HG03457 (cell line): ENCODE measurements at regions not wholly inside any gene's neighbourhood (a gene's known extent, or its start where the extent isn't known, plus 50 kb on each side); places are given as distances from the start of the nearest gene placed in this dataset.

ENCODE experiments used
- ATAC-seq: cut with Tn5 transposase; IDR thresholded peaks from one replicate; pipeline ENCODE4 v1.9.1; 2021; ENCODE audit warnings: moderate number of reproducible peaks; ENCODE audit not compliant: unreplicated experiment

- no peak for ATAC-seq
Observed at GRCh38 chrX:6909396-6909795, 238.1 kb upstream of the STS start.

DNA sequence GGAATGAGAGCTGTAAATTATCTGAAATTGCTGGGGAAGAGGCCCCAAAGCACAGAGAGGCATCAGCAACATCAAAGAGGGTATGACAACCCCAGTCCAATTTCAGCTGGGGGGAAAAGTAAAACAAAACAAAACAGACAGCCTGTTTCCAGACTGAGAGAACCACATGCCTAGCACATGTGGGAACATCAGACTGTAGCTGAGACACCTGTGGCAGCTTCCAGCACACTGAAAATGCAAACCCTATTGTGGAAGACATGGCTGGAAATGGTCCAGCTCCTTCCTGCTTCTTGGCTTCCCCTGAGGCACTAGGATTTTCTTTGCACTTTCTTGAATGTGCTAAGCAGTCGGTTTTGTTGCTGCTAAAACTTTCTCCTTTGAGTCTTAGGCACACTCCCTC is 240.9 kb upstream of the STS start:
- no peak for ATAC-seq

DNA sequence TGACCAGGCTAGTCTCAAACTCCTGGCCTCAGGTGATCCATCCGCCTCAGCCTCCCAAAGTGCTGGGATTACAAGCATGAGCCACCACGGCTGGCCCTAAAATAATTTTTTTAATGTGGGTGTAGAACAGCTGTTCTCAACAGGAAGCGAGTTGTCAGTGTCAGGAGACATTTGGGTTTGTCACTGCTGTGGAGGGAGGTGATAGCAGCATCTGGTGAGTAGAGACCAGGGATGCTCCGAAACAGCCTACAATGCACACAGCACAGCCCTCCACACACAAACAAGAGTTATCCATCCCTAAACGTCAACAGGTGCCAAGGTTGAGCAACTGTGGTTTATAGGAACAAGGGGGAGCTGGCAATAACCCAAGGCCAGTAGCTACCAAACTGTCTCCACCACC is 243.4 kb upstream of the STS start:
- ATAC-seq = no peak

DNA sequence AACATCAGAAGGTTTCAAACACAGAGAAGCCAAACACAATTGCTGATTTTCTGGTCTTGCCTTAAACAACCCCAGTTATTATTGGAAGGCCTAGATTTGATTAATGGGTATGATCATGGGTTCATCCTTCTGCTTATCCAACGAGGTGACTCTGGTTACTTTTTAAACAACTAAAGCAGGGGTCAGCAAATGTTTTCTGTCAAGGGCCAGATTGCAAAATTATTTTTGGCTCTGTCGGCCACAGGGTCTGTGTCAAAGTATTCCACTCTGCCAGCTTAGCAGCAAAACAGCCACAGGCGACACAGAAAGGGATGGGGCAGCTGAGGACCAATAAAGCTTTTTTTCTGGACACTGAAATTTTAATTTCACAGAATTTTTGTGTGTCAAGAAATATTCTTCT is 249.1 kb upstream of the STS start:
- ATAC-seq = no peak

DNA sequence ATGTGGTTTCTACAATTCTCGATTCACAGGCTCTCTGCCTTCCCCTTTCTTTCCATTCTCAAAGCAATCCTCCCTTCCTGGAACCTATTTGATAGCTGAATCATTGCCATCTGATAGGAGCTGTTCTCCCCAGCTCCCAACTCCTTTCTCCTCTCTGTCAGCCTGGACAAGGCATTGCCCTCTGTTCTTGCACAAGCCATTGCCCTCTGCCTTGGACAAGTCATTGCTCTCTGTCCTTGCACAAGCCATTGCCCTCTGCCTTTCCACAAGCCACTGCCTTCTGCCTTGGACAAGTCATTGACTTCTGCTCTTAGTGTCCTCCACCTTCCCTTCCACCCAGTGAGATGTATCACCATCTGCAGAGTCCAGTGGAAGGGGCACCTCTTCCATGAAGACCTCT is 256.1 kb upstream of the STS start:
- no peak for ATAC-seq

- ATAC-seq = no peak
Observed at GRCh38 chrX:6890544-6891261, 256.8 kb upstream of the STS start.

GRCh38 chrX:6885909-6886308 is 261.6 kb upstream of the STS start:
- ATAC-seq = no peak

- ATAC-seq = no peak
Observed at GRCh38 chrX:6885396-6885795, 262.1 kb upstream of the STS start.

- no peak for ATAC-seq
Observed at GRCh38 chrX:6861456-6861855, 286.1 kb upstream of the STS start.

- ATAC-seq = no peak
Observed at GRCh38 chrX:6857749-6858148, 289.8 kb upstream of the STS start.

- ATAC-seq = no peak
Observed at GRCh38 chrX:6856471-6856870, 291.0 kb upstream of the STS start.

- ATAC-seq = no peak
Observed at GRCh38 chrX:6852869-6853268, 294.6 kb upstream of the STS start.

DNA sequence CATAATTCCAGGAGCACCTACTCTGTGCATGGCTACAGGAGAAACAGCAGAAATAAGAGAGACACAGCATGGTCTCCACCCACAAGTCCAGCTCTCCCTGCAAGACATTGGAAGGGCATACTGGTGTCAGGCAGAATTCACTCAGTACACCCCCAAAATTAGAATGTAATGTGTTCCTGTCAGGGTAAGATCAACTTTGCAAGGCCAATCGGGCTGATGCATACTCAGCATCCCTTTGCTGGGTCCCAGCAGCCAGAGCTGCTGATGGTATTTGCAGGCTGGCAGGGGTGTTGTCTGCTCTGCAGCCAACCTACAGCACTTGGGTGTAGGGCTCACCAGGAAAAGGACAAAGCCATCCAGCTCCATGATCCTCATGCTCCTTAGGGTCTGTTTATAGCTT is 295.4 kb upstream of the STS start:
- no peak for ATAC-seq

- ATAC-seq = no peak
Observed at GRCh38 chrX:6851140-6851539, 296.4 kb upstream of the STS start.

DNA sequence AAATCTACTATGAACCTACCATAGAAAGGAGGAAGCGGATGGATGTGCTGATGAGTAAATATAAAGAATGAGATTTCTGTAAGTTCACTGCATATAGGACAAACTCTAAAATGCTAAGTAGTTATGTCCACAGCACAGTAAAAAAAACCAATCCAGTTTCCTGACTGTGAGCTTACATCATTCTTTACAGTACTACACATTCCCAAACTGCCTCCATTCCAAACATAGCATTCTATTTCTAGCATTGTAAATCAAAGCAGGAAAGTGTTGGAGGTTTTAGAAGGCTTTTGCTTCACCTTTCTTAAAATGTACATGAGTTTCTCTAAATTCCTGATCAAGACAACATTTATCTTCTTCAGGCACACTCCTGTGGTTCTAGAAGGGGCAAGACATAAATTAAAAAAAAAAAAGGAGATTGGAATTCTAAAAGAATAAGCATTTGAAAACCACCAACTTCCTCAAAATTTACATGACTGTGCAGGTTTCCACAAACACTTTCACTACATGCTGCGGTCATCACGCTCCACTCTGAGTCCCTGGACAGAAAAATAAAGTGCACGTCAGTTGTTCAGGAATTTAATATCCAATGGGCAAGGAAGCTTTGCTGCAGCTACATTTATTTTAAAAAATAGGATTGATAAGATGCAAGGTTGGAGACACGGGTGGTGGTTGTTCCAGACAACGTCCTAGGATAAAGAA is 297.6 kb upstream of the STS start:
- ATAC-seq = no peak

DNA sequence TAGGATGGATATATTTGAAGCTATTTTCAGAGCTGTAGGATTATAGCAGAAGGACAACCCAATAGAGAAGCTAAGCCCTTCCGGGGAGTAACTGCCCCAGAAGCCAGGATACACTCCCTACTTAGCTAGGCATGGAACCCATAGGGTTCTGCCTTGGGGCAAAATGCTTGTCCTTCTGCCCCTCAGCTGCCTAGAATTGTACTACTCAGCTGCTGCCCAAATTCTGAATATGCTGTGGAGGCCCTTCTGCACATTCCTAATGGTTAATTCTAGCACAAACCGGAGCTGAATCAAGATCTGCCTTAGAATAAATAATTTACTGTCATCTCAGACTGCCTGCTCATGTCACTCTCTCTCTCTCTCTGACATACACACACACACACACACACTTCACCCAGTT is 297.7 kb upstream of the VCX3A start:
- no peak for ATAC-seq

GRCh38 chrX:6826856-6827255 is 291.9 kb upstream of the VCX3A start:
- ATAC-seq = no peak

DNA sequence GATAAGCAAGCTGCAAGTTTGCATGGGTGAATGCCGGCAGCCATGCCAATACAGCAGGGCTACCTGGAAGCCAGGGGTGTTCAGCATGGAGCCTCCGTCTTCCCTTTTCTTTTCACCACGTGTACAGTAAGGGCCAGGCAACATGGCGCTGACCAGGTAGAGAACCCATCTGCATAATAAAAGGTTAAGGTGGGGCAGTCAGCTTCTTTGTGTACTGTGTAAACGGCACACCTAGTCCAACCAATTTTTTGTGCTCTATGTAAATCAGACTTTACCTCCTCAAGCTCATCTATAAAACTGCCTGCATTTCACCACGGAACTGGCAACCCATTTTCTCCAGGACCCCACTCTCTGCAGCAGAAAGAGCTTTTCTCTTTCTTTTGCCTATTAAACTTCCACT is 286.8 kb upstream of the VCX3A start:
- no peak for ATAC-seq

DNA sequence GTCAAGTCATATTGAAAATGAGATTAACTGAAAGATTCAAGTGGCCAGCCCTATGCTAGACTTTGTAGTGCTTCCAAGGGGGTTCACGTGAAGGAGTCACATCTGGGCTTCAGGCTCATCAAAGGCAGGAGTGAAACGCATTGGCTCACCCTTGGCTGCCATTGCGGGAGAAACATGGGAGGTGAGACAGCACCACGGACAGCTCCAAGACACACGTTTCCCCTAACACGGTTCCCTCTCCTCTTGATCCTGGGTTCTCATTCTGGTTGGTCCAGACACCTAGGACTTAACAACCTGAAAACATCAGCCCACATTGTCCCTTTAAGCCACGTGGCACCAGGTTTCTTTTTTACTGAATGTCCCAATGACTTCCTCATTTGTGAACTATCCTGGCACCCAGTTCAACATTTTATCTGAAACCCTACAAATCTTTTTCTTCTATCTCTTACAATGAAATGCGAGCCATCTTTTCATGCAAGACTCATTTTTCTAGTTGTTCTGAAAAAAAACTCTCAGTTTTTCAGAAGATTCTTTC is 279.0 kb upstream of the VCX3A start:
- no peak for ATAC-seq

DNA sequence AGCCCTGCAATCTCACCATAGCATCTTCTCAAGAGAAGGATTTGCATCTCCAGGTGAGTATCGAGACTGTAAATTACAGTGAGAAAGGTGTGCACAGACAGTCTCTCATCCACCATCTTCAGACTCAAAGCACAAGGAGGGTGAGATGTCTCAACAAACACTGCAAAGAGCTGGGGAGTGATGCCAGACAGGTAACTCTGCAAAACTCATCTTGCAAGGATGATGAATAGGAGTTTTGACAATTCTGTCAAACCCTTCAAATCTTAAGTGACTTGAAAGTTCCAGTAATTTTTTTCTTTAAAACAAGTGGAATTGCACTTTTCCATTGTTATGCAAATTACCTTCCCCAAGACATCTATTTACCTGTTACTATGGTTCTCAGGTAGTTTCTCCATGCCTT is 277.2 kb upstream of the VCX3A start:
- no peak for ATAC-seq

DNA sequence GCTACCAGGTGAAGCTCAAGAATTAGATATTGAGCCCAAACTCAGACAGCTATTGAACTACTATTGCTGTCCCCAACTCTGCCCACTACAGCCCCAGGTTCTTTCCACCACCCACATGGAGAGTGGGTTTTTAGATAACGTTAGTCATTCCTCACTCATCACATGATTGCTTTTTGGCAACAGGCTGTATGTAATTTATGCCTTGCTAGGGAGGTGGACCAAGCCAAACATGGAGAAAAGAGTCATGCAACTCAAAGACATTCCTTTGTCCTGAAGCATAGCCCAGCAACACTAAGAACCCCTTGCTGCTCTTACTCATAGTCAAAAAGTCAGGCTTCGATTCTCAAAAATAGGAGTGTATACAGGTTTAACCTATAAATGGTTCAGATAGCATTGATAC is 275.9 kb upstream of the VCX3A start:
- no peak for ATAC-seq

DNA sequence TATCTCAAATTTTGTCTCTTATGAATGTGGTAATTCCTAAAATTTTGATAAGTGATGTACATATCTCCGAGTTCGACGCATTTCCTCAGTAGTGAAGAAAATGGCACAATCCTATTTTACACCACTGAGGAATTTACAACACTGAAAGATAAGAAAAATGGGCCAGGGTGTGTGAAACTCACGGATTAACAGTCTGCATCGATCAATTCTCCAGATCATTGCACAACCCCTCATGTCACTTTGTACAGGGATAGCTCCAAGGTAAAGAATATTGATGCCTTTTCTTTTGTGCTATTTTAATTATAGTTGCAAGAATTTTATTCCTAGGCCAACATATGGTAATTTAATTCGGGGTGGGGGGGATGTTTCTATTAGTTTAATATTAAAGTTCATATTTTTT is 268.7 kb upstream of the VCX3A start:
- ATAC-seq = no peak

- ATAC-seq = no peak
Observed at GRCh38 chrX:6793000-6793399, 258.1 kb upstream of the VCX3A start.
